Mucosa of descending colon (tissue), 3 donors: ENCODE measurements at regions not wholly inside any gene's neighbourhood (a gene's known extent, or its start where the extent isn't known, plus 50 kb on each side); places are given as distances from the start of the nearest gene placed in this dataset.

Experiments used
- ATAC-seq: fragments of 200-7000 bp; cut with Tn5 transposase; one replicate; pipeline ENCODE4 v1.9.1; 2020; ENCODE audit warnings: mild to moderate bottlenecking, moderate library complexity
- DNase-seq, 3 donors: peaks; one replicate each; pipeline ENCODE4 v3.0.0-alpha.2; 2020
- H3K36me3 ChIP-seq: fragments of 200-600 bp; one replicate; pipeline ENCODE4 v1.8.0; 2021; ENCODE audit warnings: low read depth, mild to moderate bottlenecking
- H3K4me1 ChIP-seq: fragments of 200-600 bp; one replicate; pipeline ENCODE4 v1.8.0; 2021; ENCODE audit warnings: low read depth, mild to moderate bottlenecking
- H3K4me3 ChIP-seq: fragments of 200-600 bp; one replicate; pipeline ENCODE4 v1.8.0; 2021; ENCODE audit warnings: mild to moderate bottlenecking
- H3K9me3 ChIP-seq: fragments of 200-600 bp; one replicate; pipeline ENCODE4 v1.8.0; 2021; ENCODE audit warnings: mild to moderate bottlenecking
- intact Hi-C, 2 donors: fragments of 100-400 bp; cut with DNase I in 1 of 2; cut with micrococcal nuclease in 1 of 2; formaldehyde crosslinking; loops; one replicate each; pipeline versions ENCODE4 v1.11.0 to v1.11.1; 2022; cut with DNase I, micrococcal nuclease
- TF ChIP-seq, protein P1 (sequence below): fragments of 200-600 bp; IDR thresholded peaks from one replicate; pipeline ENCODE4 v1.8.0; 2022; ENCODE audit warnings: antibody characterized with exemption, mild to moderate bottlenecking
- donor health status: DM: no; HTN: no; CAD: no; lungs with moderate emphysema.
- donor health status: DM: no; HTN: no; CAD: no.
- donor health status: DM: no; HTN: yes; CAD: no.

DNA sequence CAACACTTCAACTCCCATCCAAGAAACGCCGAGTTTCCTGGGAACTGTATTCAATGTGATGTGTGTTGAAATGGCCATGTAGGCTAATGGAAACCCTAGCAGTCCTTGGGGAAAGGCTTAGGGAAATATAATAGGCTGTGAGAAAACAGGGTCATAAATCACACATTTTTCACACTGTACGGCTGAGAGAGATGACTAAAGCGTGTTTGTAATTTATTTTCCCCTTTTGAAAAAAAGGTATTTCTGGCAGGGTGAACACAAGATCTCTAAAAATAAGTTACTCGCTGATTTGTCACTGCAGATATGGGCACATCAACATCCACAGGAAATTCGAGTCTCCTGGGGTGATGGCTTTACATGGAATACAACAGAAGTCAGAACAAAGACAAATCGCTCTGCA is 109.6 kb upstream of the ST6GAL2 start:
- no peak for ATAC-seq

DNA sequence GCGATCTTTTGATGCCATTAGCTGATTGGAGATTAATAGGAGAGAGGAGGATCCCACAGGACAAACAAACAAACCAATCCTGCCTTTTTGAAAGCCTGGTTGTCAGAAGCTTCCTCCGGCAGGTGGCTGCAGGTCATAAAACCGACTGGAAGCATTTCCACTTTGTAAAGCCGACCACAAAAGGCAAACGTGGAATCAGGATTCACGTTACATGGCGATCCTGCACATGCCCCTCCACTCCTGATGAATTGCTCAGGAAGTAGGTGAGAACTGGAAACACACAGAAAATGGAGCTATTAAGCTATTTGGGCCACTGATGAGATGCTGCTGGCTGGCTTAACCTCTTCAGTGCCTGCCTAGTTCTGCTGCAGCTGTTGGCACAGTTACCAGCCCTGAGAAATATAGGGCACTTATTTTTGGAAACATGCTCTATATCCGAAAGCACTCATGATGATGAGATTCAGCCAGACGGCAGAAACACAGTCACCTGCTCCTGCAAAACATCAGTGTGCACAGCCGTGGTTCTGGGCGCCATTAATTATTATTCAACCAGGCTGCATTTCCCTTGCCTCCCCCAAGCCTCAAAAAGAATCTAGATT is 110.3 kb upstream of the ST6GAL2 start:
- H3K4me3 ChIP-seq, result no peak overlapping the region
- no peaks in the 10 kb centered on the region for H3K9me3 ChIP-seq
- peak; percentile 22 for ATAC-seq
- intact Hi-C loops, result no loop called here
- peak in 1 of 3 donors; percentile 3 for DNase-seq
- no peaks in the 10 kb centered on the region for H3K4me1 ChIP-seq
- TF ChIP-seq, protein P1, sequence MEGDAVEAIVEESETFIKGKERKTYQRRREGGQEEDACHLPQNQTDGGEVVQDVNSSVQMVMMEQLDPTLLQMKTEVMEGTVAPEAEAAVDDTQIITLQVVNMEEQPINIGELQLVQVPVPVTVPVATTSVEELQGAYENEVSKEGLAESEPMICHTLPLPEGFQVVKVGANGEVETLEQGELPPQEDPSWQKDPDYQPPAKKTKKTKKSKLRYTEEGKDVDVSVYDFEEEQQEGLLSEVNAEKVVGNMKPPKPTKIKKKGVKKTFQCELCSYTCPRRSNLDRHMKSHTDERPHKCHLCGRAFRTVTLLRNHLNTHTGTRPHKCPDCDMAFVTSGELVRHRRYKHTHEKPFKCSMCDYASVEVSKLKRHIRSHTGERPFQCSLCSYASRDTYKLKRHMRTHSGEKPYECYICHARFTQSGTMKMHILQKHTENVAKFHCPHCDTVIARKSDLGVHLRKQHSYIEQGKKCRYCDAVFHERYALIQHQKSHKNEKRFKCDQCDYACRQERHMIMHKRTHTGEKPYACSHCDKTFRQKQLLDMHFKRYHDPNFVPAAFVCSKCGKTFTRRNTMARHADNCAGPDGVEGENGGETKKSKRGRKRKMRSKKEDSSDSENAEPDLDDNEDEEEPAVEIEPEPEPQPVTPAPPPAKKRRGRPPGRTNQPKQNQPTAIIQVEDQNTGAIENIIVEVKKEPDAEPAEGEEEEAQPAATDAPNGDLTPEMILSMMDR, result no peak
- H3K36me3 ChIP-seq, result no peaks in the 10 kb centered on the region

More for the DNA sequence above, 109.6 kb upstream of the ST6GAL2 start:
- DNase-seq, result no peak
- no peak overlapping the region for H3K4me3 ChIP-seq
- TF ChIP-seq, protein P1, result no peak
- intact Hi-C loops, result no loop called here
- no peaks in the 10 kb centered on the region for H3K9me3 ChIP-seq
- H3K36me3 ChIP-seq, result no peaks in the 10 kb centered on the region
- H3K4me1 ChIP-seq, result no peaks in the 10 kb centered on the region

DNA sequence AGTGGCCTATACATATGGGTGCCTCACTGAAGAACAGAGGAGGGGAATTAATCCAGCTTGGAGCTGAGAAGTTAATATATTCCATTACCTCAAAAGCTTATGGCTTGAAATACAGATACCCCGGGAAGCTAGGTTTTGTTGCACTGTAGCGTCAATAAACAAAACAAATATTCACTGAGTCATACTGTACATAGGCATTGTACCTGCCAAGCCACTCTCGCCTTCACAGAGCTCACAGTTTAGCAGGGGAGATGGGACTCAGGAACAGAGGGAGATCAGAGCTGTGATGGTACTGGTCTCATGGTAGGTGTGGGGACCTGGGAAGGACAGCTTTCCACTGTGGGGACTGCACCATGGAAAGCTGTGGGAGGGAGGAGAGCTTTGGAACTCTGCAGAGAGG is 111.2 kb upstream of the ST6GAL2 start:
- H3K4me1 ChIP-seq, result no peaks in the 10 kb centered on the region
- ATAC-seq (peak; percentile 63), DNase-seq (no peak)
- no peaks in the 10 kb centered on the region for H3K36me3 ChIP-seq
- H3K4me3 ChIP-seq, result no peak overlapping the region
- H3K9me3 ChIP-seq, result no peaks in the 10 kb centered on the region
- TF ChIP-seq, protein P1, result no peak
- intact Hi-C loops, result no loop called here

DNA sequence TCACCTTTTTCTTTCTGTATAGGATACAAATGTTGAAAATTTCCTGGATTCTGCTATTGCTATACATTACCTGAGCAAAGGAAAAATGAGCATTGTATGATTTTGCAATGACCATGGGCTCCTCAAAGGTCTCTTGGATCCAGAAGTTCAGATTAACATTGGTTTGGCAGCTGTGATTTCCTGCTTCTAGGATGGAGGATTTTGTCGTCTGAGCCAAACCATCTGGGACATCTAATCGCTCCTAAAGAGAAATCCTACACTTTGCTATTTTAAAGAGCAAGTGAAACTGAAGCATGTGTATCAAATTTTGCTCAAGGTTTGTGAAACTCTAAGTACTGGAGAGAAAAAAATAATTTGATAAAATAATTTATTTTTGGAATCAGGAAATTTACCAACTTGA is 115.1 kb upstream of the ST6GAL2 start:
- no peaks in the 10 kb centered on the region for H3K9me3 ChIP-seq
- ATAC-seq (no peak), DNase-seq (no peak)
- intact Hi-C loops, result no loop called here
- no peaks in the 10 kb centered on the region for H3K4me1 ChIP-seq
- no peaks in the 10 kb centered on the region for H3K36me3 ChIP-seq
- TF ChIP-seq, protein P1, result no peak
- no peak overlapping the region for H3K4me3 ChIP-seq

DNA sequence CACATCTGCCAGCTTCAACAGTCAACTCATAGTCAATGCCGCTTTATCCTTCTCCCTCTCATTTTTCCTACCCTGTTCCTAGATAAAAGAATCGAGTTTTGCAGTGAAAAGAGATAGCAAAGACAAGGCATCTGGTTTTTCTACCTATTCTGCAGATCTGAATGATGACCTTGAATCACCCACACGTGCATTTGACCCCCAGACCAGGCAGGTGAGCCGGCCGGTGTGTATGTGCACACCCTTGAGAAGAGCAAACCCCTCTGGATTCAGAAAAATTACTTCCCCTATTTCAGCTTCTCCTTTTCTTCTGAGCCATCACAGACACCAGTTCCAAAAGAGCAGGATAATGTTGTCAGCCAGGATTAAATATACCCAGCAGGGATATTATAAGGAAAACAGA is 115.6 kb upstream of the ST6GAL2 start:
- intact Hi-C loops, result no loop called here
- TF ChIP-seq, protein P1, result no peak
- H3K9me3 ChIP-seq, result no peaks in the 10 kb centered on the region
- no peak overlapping the region for H3K4me3 ChIP-seq
- ATAC-seq (no peak), DNase-seq (no peak)
- no peaks in the 10 kb centered on the region for H3K4me1 ChIP-seq
- no peaks in the 10 kb centered on the region for H3K36me3 ChIP-seq
